Muscle layer of duodenum (tissue), 2 donors: ENCODE measurements at regions not wholly inside any gene's neighbourhood (a gene's known extent, or its start where the extent isn't known, plus 50 kb on each side); places are given as distances from the start of the nearest gene placed in this dataset.

Experiments used
- H3K27ac ChIP-seq: one replicate; pipeline ENCODE4 v1.7.0; 2013; ENCODE audit warnings: mild to moderate bottlenecking, low read length
- H3K27me3 ChIP-seq: one replicate; pipeline ENCODE4 v1.7.0; 2013; ENCODE audit warnings: low read depth, mild to moderate bottlenecking, control low read depth, low read length
- H3K36me3 ChIP-seq, 2 donors: one replicate each; pipeline ENCODE4 v1.7.0; 2013; ENCODE audit warnings: low read length in 2 of 2, control low read depth in 1 of 2, mild to moderate bottlenecking in 1 of 2; ENCODE audit not compliant: insufficient read depth in 2 of 2, control insufficient read depth in 1 of 2
- H3K4me1 ChIP-seq, 2 donors: one replicate each; pipeline ENCODE4 v1.7.0; 2013; ENCODE audit warnings: low read length in 2 of 2, mild to moderate bottlenecking in 2 of 2, control low read depth in 1 of 2, moderate library complexity in 1 of 2; ENCODE audit not compliant: insufficient read depth in 2 of 2, control insufficient read depth in 1 of 2
- H3K4me3 ChIP-seq, 2 donors: one replicate each; pipeline ENCODE4 v1.7.0; 2013; ENCODE audit warnings: low read length in 2 of 2, low read depth in 1 of 2, mild to moderate bottlenecking in 1 of 2
- H3K9me3 ChIP-seq, 2 donors: one replicate each; pipeline ENCODE4 v1.7.0; 2013; ENCODE audit warnings: low read length in 2 of 2, control low read depth in 1 of 2, mild to moderate bottlenecking in 1 of 2; ENCODE audit not compliant: control insufficient read depth in 1 of 2
- donor health status: healthy.

DNA sequence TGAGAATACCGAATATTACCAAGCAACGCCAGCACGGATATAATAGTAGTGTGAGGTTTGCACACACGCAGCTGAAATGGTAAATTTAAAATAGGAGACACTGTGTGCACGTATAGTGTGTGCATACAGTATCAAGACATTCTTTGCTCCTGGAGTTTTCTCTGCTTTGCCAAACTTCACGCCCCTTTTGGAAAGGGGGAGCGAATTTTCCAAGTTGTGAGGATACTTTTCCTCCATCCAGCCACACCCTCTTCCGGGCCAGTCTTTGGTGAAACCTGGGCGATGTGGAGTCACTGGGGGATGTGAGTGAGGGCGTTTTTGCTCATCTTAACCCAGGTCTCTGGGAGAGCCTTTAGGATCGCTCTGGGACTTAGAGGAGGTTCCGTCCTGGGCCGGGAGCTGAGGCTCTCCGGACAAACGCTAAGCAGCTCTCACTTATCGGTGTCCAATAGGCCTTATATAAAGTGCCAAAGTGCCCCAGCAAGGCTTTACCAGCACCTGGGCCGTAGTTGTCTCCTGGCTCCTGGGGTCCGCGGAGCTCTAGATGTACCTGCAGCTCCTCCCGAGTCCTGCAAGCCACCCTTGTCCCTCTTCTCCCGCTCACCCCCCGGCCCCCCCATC is 160.0 kb upstream of the MKI67 start:
- no peaks in the 10 kb centered on the region for H3K4me1 ChIP-seq
- H3K27ac ChIP-seq: no peak overlapping the region
- peaks cover 17% of the 10 kb centered on the region for H3K27me3 ChIP-seq
- peaks cover 0 to 11% of the 10 kb centered on the region in 2 donors for H3K9me3 ChIP-seq
- no peak overlapping the region for H3K4me3 ChIP-seq
- no peaks in the 10 kb centered on the region for H3K36me3 ChIP-seq

GRCh38 chr10:128286762-128287500 is 160.7 kb upstream of the MKI67 start:
- H3K27me3 ChIP-seq: peaks cover 17% of the 10 kb centered on the region
- H3K9me3 ChIP-seq: peaks cover 0 to 16% of the 10 kb centered on the region in 2 donors
- H3K4me3 ChIP-seq: no peak overlapping the region
- H3K4me1 ChIP-seq: no peaks in the 10 kb centered on the region
- H3K27ac ChIP-seq: no peak overlapping the region
- H3K36me3 ChIP-seq: no peaks in the 10 kb centered on the region

DNA sequence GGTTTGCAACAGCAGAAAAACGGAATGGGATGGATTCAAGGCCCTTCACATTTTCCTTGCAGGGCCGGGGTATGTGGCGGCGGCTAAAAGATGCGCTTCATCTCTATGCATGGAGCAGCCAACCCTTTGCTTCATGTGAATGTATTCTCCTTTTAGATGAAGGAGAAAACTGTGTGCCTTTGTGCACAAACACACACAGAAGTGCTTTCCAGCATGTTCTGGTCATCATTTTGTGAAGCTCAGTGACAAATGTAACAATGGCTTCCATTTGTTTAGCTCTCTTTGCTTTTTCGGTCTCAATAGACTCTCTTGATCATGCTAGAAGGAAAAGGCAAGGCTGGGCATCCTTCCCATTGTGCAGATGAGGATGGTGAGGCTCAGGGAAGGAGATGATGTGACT is 161.7 kb upstream of the MKI67 start:
- Histone ChIP-seq H3K9me3 (peaks cover 0 to 16% of the 10 kb centered on the region in 2 donors), H3K27me3 (peaks cover 17% of the 10 kb centered on the region), H3K27ac (no peak overlapping the region), H3K4me1 (no peaks in the 10 kb centered on the region), H3K4me3 (no peak overlapping the region), H3K36me3 (no peaks in the 10 kb centered on the region)

DNA sequence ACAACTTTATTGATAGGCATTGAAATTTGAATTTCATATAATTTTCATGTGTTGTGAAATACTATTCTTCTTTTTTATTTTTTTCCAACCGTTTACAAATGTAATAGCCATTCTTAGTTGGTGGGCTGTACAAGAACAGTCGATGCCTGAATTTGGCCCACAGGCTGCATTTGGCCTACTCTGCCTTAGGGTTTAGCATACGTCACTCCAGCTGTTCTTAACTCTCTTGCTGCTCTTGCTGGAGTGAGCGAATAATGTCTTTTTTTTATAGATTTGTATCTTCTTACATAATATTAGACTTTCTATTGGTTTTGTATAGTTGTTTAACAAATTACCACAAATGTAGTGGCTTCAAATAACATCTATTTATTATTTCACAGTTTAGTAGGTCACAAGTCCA is 163.4 kb upstream of the MKI67 start:
- no peak overlapping the region for H3K4me3 ChIP-seq
- peaks cover 17% of the 10 kb centered on the region for H3K27me3 ChIP-seq
- H3K27ac ChIP-seq: no peak overlapping the region
- no peaks in the 10 kb centered on the region for H3K36me3 ChIP-seq
- no peaks in the 10 kb centered on the region for H3K4me1 ChIP-seq
- H3K9me3 ChIP-seq: peaks cover 0 to 16% of the 10 kb centered on the region in 2 donors

DNA sequence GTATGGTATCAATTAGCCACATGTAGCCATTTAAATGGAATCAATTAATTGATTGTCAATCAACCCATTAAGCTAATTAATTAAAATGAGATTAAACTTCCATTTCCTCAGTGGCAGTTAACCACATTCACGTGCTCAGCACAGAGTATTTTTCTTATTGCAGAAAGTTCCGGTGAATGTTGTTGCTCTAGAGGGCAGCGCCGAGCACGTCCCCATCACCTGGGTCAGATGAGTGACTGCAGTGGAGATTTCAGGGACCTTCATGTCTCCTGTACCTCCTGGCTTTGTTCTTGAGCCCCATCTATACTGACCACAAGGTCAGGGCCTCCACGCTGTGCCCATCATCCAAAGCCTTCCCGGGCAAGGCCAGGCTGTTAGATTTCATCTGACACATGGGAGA is 168.8 kb upstream of the MKI67 start:
- Histone ChIP-seq H3K36me3 (no peaks in the 10 kb centered on the region), H3K9me3 (peaks cover 0 to 14% of the 10 kb centered on the region in 2 donors), H3K4me1 (no peaks in the 10 kb centered on the region), H3K4me3 (no peak overlapping the region), H3K27me3 (no peaks in the 10 kb centered on the region), H3K27ac (no peak overlapping the region)

- Histone ChIP-seq H3K27ac (no peak overlapping the region), H3K36me3 (no peaks in the 10 kb centered on the region), H3K4me3 (no peak overlapping the region), H3K27me3 (no peaks in the 10 kb centered on the region), H3K4me1 (no peaks in the 10 kb centered on the region), H3K9me3 (peaks cover 0 to 3% of the 10 kb centered on the region in 2 donors)
These were observed 170.2 kb upstream of the MKI67 start for GRCh38 chr10:128296253-128297007.

- Histone ChIP-seq H3K27me3 (no peaks in the 10 kb centered on the region), H3K9me3 (no peaks in the 10 kb centered on the region), H3K4me3 (no peak overlapping the region), H3K27ac (no peak overlapping the region), H3K36me3 (no peaks in the 10 kb centered on the region), H3K4me1 (no peaks in the 10 kb centered on the region)
These were observed 171.6 kb upstream of the MKI67 start for GRCh38 chr10:128297709-128298378.

- no peak overlapping the region for H3K4me3 ChIP-seq
- no peak overlapping the region for H3K27ac ChIP-seq
- H3K4me1 ChIP-seq: no peaks in the 10 kb centered on the region
- no peaks in the 10 kb centered on the region for H3K9me3 ChIP-seq
- no peaks in the 10 kb centered on the region for H3K27me3 ChIP-seq
- H3K36me3 ChIP-seq: no peaks in the 10 kb centered on the region
These were observed 172.4 kb upstream of the MKI67 start for GRCh38 chr10:128298587-128298986.

DNA sequence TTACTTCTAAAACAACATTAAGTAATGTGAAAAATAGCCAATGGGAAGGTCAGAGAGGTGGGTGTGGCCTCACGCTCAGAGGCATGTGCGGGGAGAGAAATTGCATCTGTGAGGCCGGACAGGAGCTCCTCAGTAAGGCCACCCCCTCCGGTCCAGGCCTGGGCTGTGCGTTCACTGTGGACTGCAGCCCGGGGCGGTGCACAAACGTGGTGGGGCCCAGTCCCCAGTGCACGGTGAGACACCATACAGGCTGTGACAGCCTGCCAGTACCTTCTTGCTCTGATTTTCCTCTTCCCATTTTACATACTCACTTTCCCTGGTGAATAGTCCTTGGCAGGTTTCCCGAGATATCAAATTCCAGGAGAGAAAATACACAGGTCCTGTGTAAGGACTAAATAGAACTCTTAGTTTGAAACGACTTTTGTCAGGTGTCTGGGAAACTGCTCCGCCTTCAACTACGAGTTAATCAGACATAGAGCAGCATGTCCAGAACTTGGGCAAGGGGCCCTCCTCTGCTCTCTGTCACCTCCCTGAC is 174.1 kb upstream of the MKI67 start:
- no peak overlapping the region for H3K4me3 ChIP-seq
- no peaks in the 10 kb centered on the region for H3K9me3 ChIP-seq
- no peaks in the 10 kb centered on the region for H3K36me3 ChIP-seq
- no peak overlapping the region for H3K27ac ChIP-seq
- no peaks in the 10 kb centered on the region for H3K4me1 ChIP-seq
- H3K27me3 ChIP-seq: no peaks in the 10 kb centered on the region

GRCh38 chr10:128301051-128301450 is 174.8 kb upstream of the MKI67 start:
- H3K36me3 ChIP-seq: no peaks in the 10 kb centered on the region
- H3K4me3 ChIP-seq: no peak overlapping the region
- no peak overlapping the region for H3K27ac ChIP-seq
- H3K9me3 ChIP-seq: no peaks in the 10 kb centered on the region
- H3K27me3 ChIP-seq: no peaks in the 10 kb centered on the region
- H3K4me1 ChIP-seq: no peaks in the 10 kb centered on the region

- Histone ChIP-seq H3K27me3 (no peaks in the 10 kb centered on the region), H3K4me3 (no peak overlapping the region), H3K4me1 (no peaks in the 10 kb centered on the region), H3K27ac (no peak overlapping the region), H3K36me3 (no peaks in the 10 kb centered on the region), H3K9me3 (no peaks in the 10 kb centered on the region)
These were observed 176.6 kb upstream of the MKI67 start for GRCh38 chr10:128302808-128303207.
